ENCODE measurements at regions not wholly inside any gene's neighbourhood (a gene's known extent, or its start where the extent isn't known, plus 50 kb on each side); places are given as distances from the start of the nearest gene placed in this dataset.

DNA sequence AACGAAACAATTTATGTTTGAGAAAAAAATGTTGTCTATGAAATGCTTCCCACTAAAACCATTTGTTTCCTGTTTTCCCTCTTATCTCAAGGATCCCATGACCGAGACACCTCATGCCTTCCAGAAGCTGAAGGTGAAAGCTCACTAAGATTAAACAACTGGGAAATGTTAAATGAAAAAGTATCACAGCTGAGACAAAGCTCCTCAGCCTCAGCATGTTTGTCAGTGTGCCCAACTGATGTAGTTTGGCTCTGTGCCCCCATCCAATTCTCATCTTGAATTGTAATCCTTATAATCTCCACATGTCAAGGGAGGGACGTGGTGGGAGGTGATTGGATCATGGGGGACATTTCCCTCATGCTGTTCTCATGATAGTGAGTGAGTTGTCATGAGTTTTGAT, 327.3 kb downstream of the HTR7 start:
- DNase-seq: no peak

DNA sequence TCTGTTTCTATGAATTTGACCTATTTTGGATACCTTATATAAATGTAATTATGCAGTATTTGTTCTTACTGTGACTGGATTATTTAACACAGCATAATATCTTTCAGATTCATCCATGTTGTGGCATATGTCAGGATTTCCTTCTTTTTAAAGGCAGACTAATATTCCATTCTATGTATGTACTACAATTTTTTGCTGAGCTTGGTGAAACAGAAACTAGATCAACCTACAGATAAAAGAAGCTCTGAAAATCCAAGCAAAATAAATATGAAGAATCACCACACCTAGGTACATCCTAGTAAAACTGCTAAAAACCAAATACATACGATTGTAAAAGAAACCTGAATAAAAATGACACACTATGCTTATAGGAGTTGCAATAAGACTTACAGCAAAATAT, 300.5 kb downstream of the HTR7 start:
- DNase-seq: no peak

- no peak for DNase-seq
Measured at GRCh38 chr10:90560331-90560730, 297.5 kb downstream of the HTR7 start.

- DNase-seq: no peak
Measured at GRCh38 chr10:90561666-90562065, 296.2 kb downstream of the HTR7 start.

DNA sequence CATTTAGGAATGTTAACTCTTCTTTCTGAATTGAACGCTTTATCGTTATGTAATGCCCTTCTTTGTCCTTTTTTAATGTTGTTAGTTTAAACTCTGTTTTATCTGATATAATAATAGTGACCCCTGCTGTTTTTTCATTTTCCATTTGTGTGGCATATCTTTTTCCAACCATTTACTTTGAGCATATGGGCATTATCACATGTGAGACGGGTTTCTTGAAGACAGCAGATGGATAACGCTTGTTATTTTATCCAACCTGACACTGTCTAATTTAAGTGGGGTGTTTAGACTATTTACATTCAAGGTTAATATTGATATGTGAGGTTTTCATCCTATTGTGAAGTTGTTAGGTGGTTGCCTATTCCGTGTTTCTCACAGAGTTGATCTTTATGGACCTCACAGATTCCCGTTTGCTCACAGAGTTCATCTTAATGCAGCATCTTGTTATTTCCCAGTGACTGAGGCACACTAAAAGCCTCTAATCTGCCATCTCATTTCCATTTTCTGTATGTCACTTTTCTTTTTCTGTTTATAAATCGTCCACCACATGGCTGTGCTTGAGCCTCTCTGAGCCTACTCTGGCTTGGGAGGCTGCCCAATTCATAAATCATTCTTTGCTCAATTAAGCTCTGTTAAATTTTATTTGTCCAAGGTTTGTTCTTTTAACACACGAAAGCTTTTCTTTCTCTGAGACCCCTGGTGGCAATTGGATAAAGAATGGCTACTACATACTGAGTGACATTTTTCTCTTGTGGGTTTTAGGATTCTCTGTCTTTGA, 286.2 kb downstream of the HTR7 start:
- no peak for DNase-seq

GRCh38 chr10:90575125-90575524, 282.7 kb downstream of the HTR7 start:
- no peak for DNase-seq

GRCh38 chr10:90577569-90577968, 280.3 kb downstream of the HTR7 start:
- no peak for DNase-seq

GRCh38 chr10:90579602-90580242, 278.1 kb downstream of the HTR7 start:
- DNase-seq: no peak

- DNase-seq: no peak
Measured at GRCh38 chr10:90583416-90583815, 274.4 kb downstream of the HTR7 start.

GRCh38 chr10:90587081-90587491, 270.8 kb downstream of the HTR7 start:
- no peak for DNase-seq

- DNase-seq: no peak
Measured at GRCh38 chr10:90587561-90587960, 270.3 kb downstream of the HTR7 start.

DNA sequence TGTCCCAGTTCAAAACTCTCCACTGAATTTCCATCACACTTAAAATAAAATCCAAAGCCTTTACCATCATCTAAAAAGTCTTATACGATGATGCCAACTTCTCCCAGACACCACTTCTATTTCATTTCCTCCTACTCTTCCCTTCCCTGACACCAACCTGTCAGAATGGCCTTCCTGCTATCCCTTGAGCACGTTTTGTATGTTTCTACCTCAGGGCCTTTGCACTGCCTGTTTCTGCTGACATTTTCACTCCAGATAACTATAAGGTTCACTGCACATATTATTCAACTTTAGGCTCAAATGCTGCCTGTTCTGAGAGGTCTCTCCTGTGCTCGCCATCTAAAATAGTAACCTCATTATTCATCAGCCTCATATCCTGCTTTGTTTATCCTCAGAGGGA, 269.6 kb downstream of the HTR7 start:
- no peak for DNase-seq

DNA sequence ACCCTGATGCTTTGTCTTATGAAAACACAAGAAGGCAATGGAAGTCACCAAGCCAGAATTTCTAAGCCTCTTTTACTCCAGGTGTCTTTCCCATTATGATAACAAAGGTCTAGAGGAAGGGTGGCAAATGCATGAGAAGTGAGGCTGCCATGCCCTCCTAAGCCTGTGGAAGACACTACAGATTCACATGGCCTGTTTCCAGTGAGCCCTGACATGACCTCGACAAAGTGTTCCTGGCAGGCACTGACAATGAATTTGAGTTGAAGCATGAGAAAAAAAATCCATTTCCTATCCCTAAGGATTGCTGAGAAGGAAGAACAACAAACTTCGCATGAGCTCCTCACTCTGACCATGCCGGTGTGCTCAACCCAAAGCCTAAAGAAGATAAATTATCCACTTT, 268.0 kb downstream of the HTR7 start:
- DNase-seq: no peak

GRCh38 chr10:90591629-90592028, 266.2 kb downstream of the HTR7 start:
- no peak for DNase-seq

GRCh38 chr10:90592638-90593302, 265.1 kb downstream of the HTR7 start:
- no peak for DNase-seq

GRCh38 chr10:90598513-90598912, 259.3 kb downstream of the HTR7 start:
- no peak for DNase-seq

DNA sequence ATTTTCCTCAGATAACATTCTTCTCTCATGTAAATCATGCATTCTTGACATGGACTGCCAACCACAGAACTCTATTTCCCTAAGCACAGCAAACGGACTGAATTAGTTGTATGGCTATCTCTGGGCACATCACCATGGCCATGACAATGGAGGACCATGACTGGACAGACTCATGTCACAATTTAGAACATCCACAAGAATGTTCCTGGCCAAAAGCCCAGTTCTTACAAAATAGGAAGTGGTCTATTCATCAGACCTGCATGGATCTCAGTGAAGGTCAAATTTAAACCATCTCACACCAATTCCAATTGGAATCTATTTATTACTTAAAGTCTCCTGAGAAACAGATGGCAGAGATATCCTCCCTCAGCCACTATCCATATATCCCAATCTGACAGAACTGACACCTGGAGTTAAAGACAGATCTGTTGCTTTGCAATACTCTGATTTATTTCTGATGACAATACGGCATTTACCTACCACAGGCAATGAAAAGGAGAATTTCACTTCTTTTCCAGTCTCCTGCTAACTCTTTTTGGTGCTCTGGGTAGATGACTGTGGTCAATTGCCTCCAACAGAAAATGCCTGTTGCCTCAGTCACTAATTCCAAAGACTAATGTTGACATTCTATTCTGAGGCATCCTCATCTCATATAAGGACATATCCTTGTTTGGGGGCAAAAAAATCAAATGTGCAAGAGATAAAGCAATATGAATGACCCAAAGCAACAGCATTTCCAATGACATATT, 254.8 kb downstream of the HTR7 start:
- no peak for DNase-seq

DNA sequence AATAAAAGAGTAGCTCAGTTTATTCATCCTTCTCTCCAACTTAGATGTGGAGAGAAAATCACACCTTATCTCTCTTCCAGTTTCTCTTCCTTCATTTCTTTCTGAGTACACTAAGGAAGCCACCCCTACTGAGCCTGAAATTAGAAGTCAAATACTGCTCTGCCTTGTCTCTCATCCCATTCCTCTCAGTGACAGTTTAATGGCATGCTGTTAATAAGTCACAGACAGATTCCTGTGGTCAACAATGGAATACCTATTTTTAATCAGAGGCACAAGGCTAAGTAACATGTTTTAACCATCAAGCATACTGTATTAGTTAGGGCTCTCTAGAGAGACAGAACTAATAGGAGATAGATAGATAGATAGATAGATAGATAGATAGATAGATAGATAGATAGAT, 253.2 kb downstream of the HTR7 start:
- DNase-seq: no peak

GRCh38 chr10:90605506-90605905, 252.3 kb downstream of the HTR7 start:
- no peak for DNase-seq

GRCh38 chr10:90612276-90612675, 245.6 kb downstream of the HTR7 start:
- DNase-seq: no peak

- no peak for DNase-seq
Measured at GRCh38 chr10:90614631-90615030, 243.2 kb downstream of the HTR7 start.

- no peak for DNase-seq
Measured at GRCh38 chr10:90621577-90621976, 236.3 kb downstream of the HTR7 start.

GRCh38 chr10:90635111-90635765, 222.6 kb downstream of the HTR7 start:
- DNase-seq: no peak

All from GF-D8 (cell line).